MM.1S (cell line): ENCODE measurements at regions not wholly inside any gene's neighbourhood (a gene's known extent, or its start where the extent isn't known, plus 50 kb on each side); places are given as distances from the start of the nearest gene placed in this dataset.

Source experiments
- DNase-seq: peaks from one replicate; pipeline ENCODE4 v3.0.0-alpha.2; 2015
- H2AFZ ChIP-seq: fragments of 300-600 bp; sonication (generic); 2 replicates; pipeline ENCODE4 v1.6.0; 2016; ENCODE audit warnings: antibody characterized with exemption, low read length
- H3F3A ChIP-seq: fragments of 300-600 bp; sonication (generic); 2 replicates; pipeline ENCODE4 v1.6.1; 2016; ENCODE audit warnings: mild to moderate bottlenecking, antibody characterized with exemption, low read length, moderate library complexity, mixed read lengths; ENCODE audit not compliant: insufficient read depth
- H3K27ac ChIP-seq: fragments of 300-600 bp; sonication (generic); 2 replicates; pipeline ENCODE4 v1.5.1; 2016; ENCODE audit warnings: mild to moderate bottlenecking, low read length
- H3K27me3 ChIP-seq: fragments of 300-600 bp; sonication (generic); replicated peaks from 2 replicates; pipeline ENCODE4 v1.6.0; 2016; ENCODE audit warnings: low read length; ENCODE audit not compliant: insufficient read depth
- H3K36me3 ChIP-seq: fragments of 300-600 bp; sonication (generic); replicated peaks from 2 replicates; pipeline ENCODE4 v1.6.1; 2016; ENCODE audit warnings: mild to moderate bottlenecking, low read length, mixed read lengths; ENCODE audit not compliant: insufficient read depth
- H3K4me1 ChIP-seq: fragments of 300-600 bp; sonication (generic); 2 replicates; pipeline ENCODE4 v1.6.1; 2016; ENCODE audit warnings: low read length, mixed read lengths
- H3K4me2 ChIP-seq: fragments of 300-600 bp; sonication (generic); 2 replicates; pipeline ENCODE4 v1.6.0; 2016; ENCODE audit warnings: low read depth, low read length
- H3K4me3 ChIP-seq: fragments of 300-600 bp; sonication (generic); 2 replicates; pipeline ENCODE4 v1.5.1; 2016; ENCODE audit warnings: low read length, mixed read lengths
- H3K79me2 ChIP-seq: fragments of 300-600 bp; sonication (generic); 2 replicates; pipeline ENCODE4 v1.6.1; 2016; ENCODE audit warnings: mixed run types, low read length, mixed read lengths
- H3K9ac ChIP-seq: fragments of 300-600 bp; sonication (generic); 2 replicates; pipeline ENCODE4 v1.6.1; 2016; ENCODE audit warnings: low read length, mixed read lengths
- H3K9me2 ChIP-seq: fragments of 300-600 bp; sonication (generic); replicated peaks from 2 replicates; pipeline ENCODE4 v1.6.1; 2016; ENCODE audit warnings: mild to moderate bottlenecking, low read length, mixed read lengths; ENCODE audit not compliant: insufficient read depth
- H3K9me3 ChIP-seq: fragments of 300-600 bp; sonication (generic); replicated peaks from 2 replicates; pipeline ENCODE4 v1.6.1; 2016; ENCODE audit warnings: mild to moderate bottlenecking, low read length, mixed read lengths; ENCODE audit not compliant: insufficient read depth
- H4K20me1 ChIP-seq: fragments of 300-600 bp; sonication (generic); 2 replicates; pipeline ENCODE4 v1.6.1; 2016; ENCODE audit warnings: mild to moderate bottlenecking, low read length, moderate library complexity, mixed read lengths; ENCODE audit not compliant: insufficient read depth
- CTCF ChIP-seq: fragments of 300-600 bp; sonication (generic); IDR thresholded peaks from 2 replicates; pipeline ENCODE4 v1.5.1; 2016; ENCODE audit warnings: antibody characterized with exemption, low read length, mixed read lengths
- EZH2 ChIP-seq: fragments of 300-600 bp; sonication (generic); optimal IDR thresholded peaks from 2 replicates; pipeline ENCODE3; 2017; ENCODE audit warnings: low read depth, mild to moderate bottlenecking, antibody characterized with exemption, low read length, mixed read lengths
- EZH2phosphoT487 ChIP-seq: fragments of 300-600 bp; sonication (generic); IDR thresholded peaks from 2 replicates; pipeline ENCODE4 v1.6.1; 2018; ENCODE audit warnings: antibody characterized with exemption, low read length

- H2AFZ ChIP-seq, result no peak overlapping the region
- H3K4me3 ChIP-seq, result no peak overlapping the region
- no peaks in the 10 kb centered on the region for H3K4me1 ChIP-seq
- H3K27me3 ChIP-seq, result no peaks in the 10 kb centered on the region
- TF ChIP-seq EZH2 (no peak), EZH2phosphoT487 (no peak), CTCF (no peak)
- no peaks in the 10 kb centered on the region for H3F3A ChIP-seq
- no peaks in the 10 kb centered on the region for H3K9me2 ChIP-seq
- H4K20me1 ChIP-seq, result no peaks in the 10 kb centered on the region
- H3K79me2 ChIP-seq, result no peaks in the 10 kb centered on the region
- no peak overlapping the region for H3K9ac ChIP-seq
- no peaks in the 10 kb centered on the region for H3K9me3 ChIP-seq
- H3K36me3 ChIP-seq, result no peaks in the 10 kb centered on the region
- H3K27ac ChIP-seq, result no peak overlapping the region
- no peak overlapping the region for H3K4me2 ChIP-seq
- DNase-seq, result no peak
Observed at GRCh38 chr2:101556033-101556459, 81.1 kb upstream of the RFX8 start.

DNA sequence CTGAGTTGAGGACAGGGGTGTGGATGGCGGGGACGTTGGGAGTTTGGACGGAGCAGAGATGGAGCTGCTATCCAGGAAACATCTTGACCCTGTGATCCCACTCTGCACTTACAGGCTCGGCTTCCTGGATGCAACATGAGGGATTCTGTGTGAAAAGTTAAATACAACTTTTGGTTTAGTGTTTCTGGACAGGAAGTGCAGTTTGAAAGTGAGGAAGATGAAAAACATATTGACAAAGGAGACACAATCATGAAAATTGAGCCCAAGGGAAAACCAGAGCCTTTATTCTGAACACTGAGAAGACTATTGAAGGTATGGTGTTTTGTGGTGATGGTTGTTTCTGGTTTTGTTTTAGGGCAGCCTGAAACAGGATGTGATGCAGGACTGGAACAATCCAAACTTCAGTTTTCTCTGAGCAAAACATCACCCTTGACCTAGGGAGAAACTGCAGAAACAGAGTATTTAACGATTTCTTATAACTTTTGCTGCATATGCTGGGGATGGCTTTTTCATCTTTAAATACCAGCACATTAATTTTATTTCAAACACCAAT lies 76.5 kb upstream of the RFX8 start:
- no peaks in the 10 kb centered on the region for H3K79me2 ChIP-seq
- DNase-seq, result no peak
- no peak for TF ChIP-seq EZH2
- TF ChIP-seq CTCF, result no peak
- no peak for TF ChIP-seq EZH2phosphoT487
- no peaks in the 10 kb centered on the region for H3K4me1 ChIP-seq
- no peaks in the 10 kb centered on the region for H3K27me3 ChIP-seq
- no peaks in the 10 kb centered on the region for H3K9me3 ChIP-seq
- H2AFZ ChIP-seq, result no peak overlapping the region
- no peak overlapping the region for H3K4me3 ChIP-seq
- H3K4me2 ChIP-seq, result no peak overlapping the region
- no peaks in the 10 kb centered on the region for H4K20me1 ChIP-seq
- H3F3A ChIP-seq, result no peaks in the 10 kb centered on the region
- no peaks in the 10 kb centered on the region for H3K9me2 ChIP-seq
- no peak overlapping the region for H3K9ac ChIP-seq
- no peaks in the 10 kb centered on the region for H3K36me3 ChIP-seq
- no peak overlapping the region for H3K27ac ChIP-seq

- Histone ChIP-seq H4K20me1 (no peaks in the 10 kb centered on the region), H3F3A (no peaks in the 10 kb centered on the region), H3K4me2 (no peak overlapping the region), H3K9me2 (no peaks in the 10 kb centered on the region), H3K9ac (no peak overlapping the region), H3K79me2 (no peaks in the 10 kb centered on the region), H3K9me3 (no peaks in the 10 kb centered on the region), H3K4me3 (no peak overlapping the region), H3K4me1 (no peaks in the 10 kb centered on the region), H3K27ac (no peak overlapping the region), H3K36me3 (no peaks in the 10 kb centered on the region), H3K27me3 (no peaks in the 10 kb centered on the region), H2AFZ (no peak overlapping the region)
- TF ChIP-seq CTCF (no peak), EZH2phosphoT487 (no peak), EZH2 (no peak)
- no peak for DNase-seq
Observed at GRCh38 chr2:101550555-101550954, 75.6 kb upstream of the RFX8 start.
